ENCODE measurements at regions not wholly inside any gene's neighbourhood (a gene's known extent, or its start where the extent isn't known, plus 50 kb on each side); places are given as distances from the start of the nearest gene placed in this dataset.

DNA sequence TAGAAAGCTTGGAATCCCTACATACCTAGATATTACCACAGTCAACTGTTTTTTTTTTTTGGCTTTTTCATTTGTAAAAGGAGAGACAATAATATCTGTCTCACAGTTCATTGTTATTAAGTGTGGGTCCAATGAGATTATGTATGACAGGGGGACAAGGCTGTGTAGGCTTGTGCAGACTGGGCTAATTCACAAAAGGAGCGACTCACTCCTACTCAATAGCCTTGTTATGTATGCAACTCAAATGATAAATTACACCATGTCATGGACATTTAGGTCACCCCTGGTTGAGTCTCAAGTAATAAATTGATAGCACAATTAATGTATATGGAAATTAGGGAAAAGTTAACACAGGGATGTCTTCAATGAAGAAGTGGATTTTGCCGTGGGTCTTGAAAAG is 208.2 kb upstream of the MAP3K7 start:
- no peaks in the 10 kb centered on the region for H3K36me3 ChIP-seq (ENCODE audit: control insufficient read depth in 4 of 4, insufficient read depth in 3 of 4, low read depth in 1 of 4, low read length in 3 of 4)
- TF ChIP-seq YY1 (IDR thresholded peaks at IDR 0.05) (no peak), NR2F2 (IDR thresholded peaks at IDR 0.05) (no peak), RAD21 (IDR thresholded peaks at IDR 0.05) (no peak), HNF4G (IDR thresholded peaks at IDR 0.05) (no peak), FOXA1 (IDR thresholded peaks at IDR 0.05) (no peak), RXRA (IDR thresholded peaks at IDR 0.05) (no peak), HNF4A (conservative IDR thresholded peaks at IDR 0.05) (no peak), ATF3 (IDR thresholded peaks at IDR 0.05) (no peak)
- TF ChIP-seq, protein P1, sequence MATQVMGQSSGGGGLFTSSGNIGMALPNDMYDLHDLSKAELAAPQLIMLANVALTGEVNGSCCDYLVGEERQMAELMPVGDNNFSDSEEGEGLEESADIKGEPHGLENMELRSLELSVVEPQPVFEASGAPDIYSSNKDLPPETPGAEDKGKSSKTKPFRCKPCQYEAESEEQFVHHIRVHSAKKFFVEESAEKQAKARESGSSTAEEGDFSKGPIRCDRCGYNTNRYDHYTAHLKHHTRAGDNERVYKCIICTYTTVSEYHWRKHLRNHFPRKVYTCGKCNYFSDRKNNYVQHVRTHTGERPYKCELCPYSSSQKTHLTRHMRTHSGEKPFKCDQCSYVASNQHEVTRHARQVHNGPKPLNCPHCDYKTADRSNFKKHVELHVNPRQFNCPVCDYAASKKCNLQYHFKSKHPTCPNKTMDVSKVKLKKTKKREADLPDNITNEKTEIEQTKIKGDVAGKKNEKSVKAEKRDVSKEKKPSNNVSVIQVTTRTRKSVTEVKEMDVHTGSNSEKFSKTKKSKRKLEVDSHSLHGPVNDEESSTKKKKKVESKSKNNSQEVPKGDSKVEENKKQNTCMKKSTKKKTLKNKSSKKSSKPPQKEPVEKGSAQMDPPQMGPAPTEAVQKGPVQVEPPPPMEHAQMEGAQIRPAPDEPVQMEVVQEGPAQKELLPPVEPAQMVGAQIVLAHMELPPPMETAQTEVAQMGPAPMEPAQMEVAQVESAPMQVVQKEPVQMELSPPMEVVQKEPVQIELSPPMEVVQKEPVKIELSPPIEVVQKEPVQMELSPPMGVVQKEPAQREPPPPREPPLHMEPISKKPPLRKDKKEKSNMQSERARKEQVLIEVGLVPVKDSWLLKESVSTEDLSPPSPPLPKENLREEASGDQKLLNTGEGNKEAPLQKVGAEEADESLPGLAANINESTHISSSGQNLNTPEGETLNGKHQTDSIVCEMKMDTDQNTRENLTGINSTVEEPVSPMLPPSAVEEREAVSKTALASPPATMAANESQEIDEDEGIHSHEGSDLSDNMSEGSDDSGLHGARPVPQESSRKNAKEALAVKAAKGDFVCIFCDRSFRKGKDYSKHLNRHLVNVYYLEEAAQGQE (IDR thresholded peaks at IDR 0.05): no peak
- TF ChIP-seq, protein P2, sequence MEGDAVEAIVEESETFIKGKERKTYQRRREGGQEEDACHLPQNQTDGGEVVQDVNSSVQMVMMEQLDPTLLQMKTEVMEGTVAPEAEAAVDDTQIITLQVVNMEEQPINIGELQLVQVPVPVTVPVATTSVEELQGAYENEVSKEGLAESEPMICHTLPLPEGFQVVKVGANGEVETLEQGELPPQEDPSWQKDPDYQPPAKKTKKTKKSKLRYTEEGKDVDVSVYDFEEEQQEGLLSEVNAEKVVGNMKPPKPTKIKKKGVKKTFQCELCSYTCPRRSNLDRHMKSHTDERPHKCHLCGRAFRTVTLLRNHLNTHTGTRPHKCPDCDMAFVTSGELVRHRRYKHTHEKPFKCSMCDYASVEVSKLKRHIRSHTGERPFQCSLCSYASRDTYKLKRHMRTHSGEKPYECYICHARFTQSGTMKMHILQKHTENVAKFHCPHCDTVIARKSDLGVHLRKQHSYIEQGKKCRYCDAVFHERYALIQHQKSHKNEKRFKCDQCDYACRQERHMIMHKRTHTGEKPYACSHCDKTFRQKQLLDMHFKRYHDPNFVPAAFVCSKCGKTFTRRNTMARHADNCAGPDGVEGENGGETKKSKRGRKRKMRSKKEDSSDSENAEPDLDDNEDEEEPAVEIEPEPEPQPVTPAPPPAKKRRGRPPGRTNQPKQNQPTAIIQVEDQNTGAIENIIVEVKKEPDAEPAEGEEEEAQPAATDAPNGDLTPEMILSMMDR (IDR thresholded peaks at IDR 0.05; ENCODE audit: low read depth, low read length, missing input control): no peak
- H3K4me1 ChIP-seq (ENCODE audit: control insufficient read depth in 4 of 4, insufficient read depth in 4 of 4, low read length in 3 of 4): no peaks in the 10 kb centered on the region
- no peak overlapping the region for H3K9ac ChIP-seq (ENCODE audit: low read depth in 1 of 2, low read length in 2 of 2)
- no peak for DNase-seq (ENCODE audit: low spot score)
- no peaks in the 10 kb centered on the region for H3K9me3 ChIP-seq (ENCODE audit: control insufficient read depth in 4 of 4, low read length in 3 of 4)
- no peaks in the 10 kb centered on the region for H3K27me3 ChIP-seq (ENCODE audit: control insufficient read depth in 4 of 4, insufficient read depth in 4 of 4, low read length in 3 of 4)
- no peak overlapping the region for H3K4me3 ChIP-seq (ENCODE audit: low read depth in 1 of 3, low read length in 3 of 3)
- H3K27ac ChIP-seq (ENCODE audit: low read depth in 1 of 2, low read length in 2 of 2): no peak overlapping the region
- WGBS: 85% methylated on average over 2 of the region's 2 CpGs

- H3K27ac ChIP-seq (ENCODE audit: low read depth in 1 of 2, low read length in 2 of 2): no peak overlapping the region
- no peak overlapping the region for H3K4me3 ChIP-seq (ENCODE audit: low read depth in 1 of 3, low read length in 3 of 3)
- no peaks in the 10 kb centered on the region for H3K36me3 ChIP-seq (ENCODE audit: control insufficient read depth in 4 of 4, insufficient read depth in 3 of 4, low read depth in 1 of 4, low read length in 3 of 4)
- no peak overlapping the region for H3K9ac ChIP-seq (ENCODE audit: low read depth in 1 of 2, low read length in 2 of 2)
- no peaks in the 10 kb centered on the region for H3K27me3 ChIP-seq (ENCODE audit: control insufficient read depth in 4 of 4, insufficient read depth in 4 of 4, low read length in 3 of 4)
- WGBS: 72% methylated on average over 2 of the region's 2 CpGs
- DNase-seq (ENCODE audit: low spot score): no peak
- no peaks in the 10 kb centered on the region for H3K9me3 ChIP-seq (ENCODE audit: control insufficient read depth in 4 of 4, low read length in 3 of 4)
- TF ChIP-seq EGR1 (IDR thresholded peaks at IDR 0.05; ENCODE audit: low read depth in 2 of 2): no peak
- no peak for TF ChIP-seq ATF3 (IDR thresholded peaks at IDR 0.05)
- TF ChIP-seq YY1 (IDR thresholded peaks at IDR 0.05): no peak
- TF ChIP-seq, protein P1 (IDR thresholded peaks at IDR 0.05): no peak
- no peak for TF ChIP-seq TAF1 (conservative IDR thresholded peaks at IDR 0.05)
- no peak for TF ChIP-seq SP1 (IDR thresholded peaks at IDR 0.05)
- no peak for TF ChIP-seq HNF4A (conservative IDR thresholded peaks at IDR 0.05)
- TF ChIP-seq MAX (IDR thresholded peaks at IDR 0.05): no peak
- TF ChIP-seq RAD21 (IDR thresholded peaks at IDR 0.05): no peak
- no peak for TF ChIP-seq FOXA1 (IDR thresholded peaks at IDR 0.05)
- no peak for TF ChIP-seq JUND (IDR thresholded peaks at IDR 0.05)
- TF ChIP-seq, protein P2 (IDR thresholded peaks at IDR 0.05; ENCODE audit: low read depth, low read length, missing input control): no peak
- TF ChIP-seq FOXA2 (IDR thresholded peaks at IDR 0.05): no peak
- no peak for TF ChIP-seq RXRA (IDR thresholded peaks at IDR 0.05)
- TF ChIP-seq NR2F2 (IDR thresholded peaks at IDR 0.05): no peak
- TF ChIP-seq, protein P3, sequence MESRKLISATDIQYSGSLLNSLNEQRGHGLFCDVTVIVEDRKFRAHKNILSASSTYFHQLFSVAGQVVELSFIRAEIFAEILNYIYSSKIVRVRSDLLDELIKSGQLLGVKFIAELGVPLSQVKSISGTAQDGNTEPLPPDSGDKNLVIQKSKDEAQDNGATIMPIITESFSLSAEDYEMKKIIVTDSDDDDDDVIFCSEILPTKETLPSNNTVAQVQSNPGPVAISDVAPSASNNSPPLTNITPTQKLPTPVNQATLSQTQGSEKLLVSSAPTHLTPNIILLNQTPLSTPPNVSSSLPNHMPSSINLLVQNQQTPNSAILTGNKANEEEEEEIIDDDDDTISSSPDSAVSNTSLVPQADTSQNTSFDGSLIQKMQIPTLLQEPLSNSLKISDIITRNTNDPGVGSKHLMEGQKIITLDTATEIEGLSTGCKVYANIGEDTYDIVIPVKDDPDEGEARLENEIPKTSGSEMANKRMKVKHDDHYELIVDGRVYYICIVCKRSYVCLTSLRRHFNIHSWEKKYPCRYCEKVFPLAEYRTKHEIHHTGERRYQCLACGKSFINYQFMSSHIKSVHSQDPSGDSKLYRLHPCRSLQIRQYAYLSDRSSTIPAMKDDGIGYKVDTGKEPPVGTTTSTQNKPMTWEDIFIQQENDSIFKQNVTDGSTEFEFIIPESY (IDR thresholded peaks at IDR 0.05): no peak
- TF ChIP-seq HNF4G (IDR thresholded peaks at IDR 0.05): no peak
- TF ChIP-seq GABPA (IDR thresholded peaks at IDR 0.05 in 1 of 2, conservative IDR thresholded peaks at IDR 0.05 in 1 of 2): no peak
- H3K4me1 ChIP-seq (ENCODE audit: control insufficient read depth in 4 of 4, insufficient read depth in 4 of 4, low read length in 3 of 4): no peaks in the 10 kb centered on the region
Measured at GRCh38 chr6:90793771-90794170, 206.9 kb upstream of the MAP3K7 start.

Measured in liver (tissue), 8 donors.